ENCODE measurements at regions not wholly inside any gene's neighbourhood (a gene's known extent, or its start where the extent isn't known, plus 50 kb on each side); places are given as distances from the start of the nearest gene placed in this dataset.
"Not testable (repeated sequence)": the region's sequence is repeated elsewhere in the genome, so short reads cannot be mapped to it uniquely, and the experiment has no call there.

- Histone ChIP-seq H3K27ac (ENCODE audit: low read depth in 1 of 3, low read length in 2 of 3) (no peak overlapping the region), H3K4me1 (ENCODE audit: control insufficient read depth in 3 of 3, insufficient read depth in 2 of 3, low read depth in 1 of 3, low read length in 2 of 3) (no peaks in the 10 kb centered on the region), H3K9me3 (ENCODE audit: control insufficient read depth in 2 of 2, insufficient read depth in 1 of 2, low read depth in 1 of 2, low read length in 1 of 2) (no peaks in the 10 kb centered on the region), H3K27me3 (ENCODE audit: control insufficient read depth in 3 of 3, insufficient read depth in 3 of 3, low read length in 3 of 3) (peaks cover 0 to 2% (median 0%) of the 10 kb centered on the region in 3 donors), H3K36me3 (ENCODE audit: control insufficient read depth in 3 of 3, insufficient read depth in 2 of 3, low read depth in 1 of 3, low read length in 3 of 3) (no peaks in the 10 kb centered on the region), H3K4me3 (ENCODE audit: low read depth in 1 of 3, low read length in 3 of 3) (no peak overlapping the region)
- WGBS, 3 donors: 86 to 95% (median 93%) methylated on average over 10 of the region's 10 CpGs
- no peak for FAIRE-seq
- no peak for DNase-seq
Measured at GRCh38 chr5:179464631-179465030, 85.7 kb upstream of the RUFY1 start.

- H3K27me3 ChIP-seq (ENCODE audit: control insufficient read depth in 3 of 3, insufficient read depth in 3 of 3, low read length in 3 of 3): peaks cover 0 to 3% (median 0%) of the 10 kb centered on the region in 3 donors
- no peaks in the 10 kb centered on the region for H3K4me1 ChIP-seq (ENCODE audit: control insufficient read depth in 3 of 3, insufficient read depth in 2 of 3, low read depth in 1 of 3, low read length in 2 of 3)
- H3K9me3 ChIP-seq (ENCODE audit: control insufficient read depth in 2 of 2, insufficient read depth in 1 of 2, low read depth in 1 of 2, low read length in 1 of 2): no peaks in the 10 kb centered on the region
- FAIRE-seq: no peak
- 74 to 82% (median 81%) methylated on average over 12 of the region's 12 CpGs for WGBS, 3 donors
- H3K27ac ChIP-seq (ENCODE audit: low read depth in 1 of 3, low read length in 2 of 3): no peak overlapping the region
- no peaks in the 10 kb centered on the region for H3K36me3 ChIP-seq (ENCODE audit: control insufficient read depth in 3 of 3, insufficient read depth in 2 of 3, low read depth in 1 of 3, low read length in 3 of 3)
- no peak for DNase-seq
- no peak overlapping the region for H3K4me3 ChIP-seq (ENCODE audit: low read depth in 1 of 3, low read length in 3 of 3)
Measured at GRCh38 chr5:179462040-179462439, 88.3 kb upstream of the RUFY1 start.

DNA sequence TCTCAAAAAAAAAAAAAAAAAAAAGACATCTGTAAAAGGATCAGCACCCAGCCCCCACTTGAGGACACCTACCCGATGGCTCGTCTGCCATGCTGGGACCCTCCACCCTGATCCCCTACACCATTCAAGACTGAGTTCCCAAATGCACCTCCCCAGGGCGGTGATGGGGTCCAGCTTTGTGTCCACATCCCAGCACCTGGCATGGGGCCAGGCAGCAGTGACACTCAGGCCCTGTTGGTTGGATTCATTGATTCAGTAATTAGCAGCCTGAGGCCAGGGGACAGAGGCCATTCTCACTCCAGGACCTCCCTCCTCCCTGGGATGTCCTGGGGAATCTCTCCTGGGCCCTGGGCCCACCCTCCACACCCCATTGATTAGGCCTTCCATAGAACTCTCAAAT is 88.8 kb upstream of the RUFY1 start:
- no peak overlapping the region for H3K4me3 ChIP-seq (ENCODE audit: low read depth in 1 of 3, low read length in 3 of 3)
- no peaks in the 10 kb centered on the region for H3K36me3 ChIP-seq (ENCODE audit: control insufficient read depth in 3 of 3, insufficient read depth in 2 of 3, low read depth in 1 of 3, low read length in 3 of 3)
- no peaks in the 10 kb centered on the region for H3K9me3 ChIP-seq (ENCODE audit: control insufficient read depth in 2 of 2, insufficient read depth in 1 of 2, low read depth in 1 of 2, low read length in 1 of 2)
- no peak overlapping the region for H3K27ac ChIP-seq (ENCODE audit: low read depth in 1 of 3, low read length in 2 of 3)
- no peak for FAIRE-seq
- no peaks in the 10 kb centered on the region for H3K4me1 ChIP-seq (ENCODE audit: control insufficient read depth in 3 of 3, insufficient read depth in 2 of 3, low read depth in 1 of 3, low read length in 2 of 3)
- no peak for DNase-seq
- H3K27me3 ChIP-seq (ENCODE audit: control insufficient read depth in 3 of 3, insufficient read depth in 3 of 3, low read length in 3 of 3): peaks cover 0 to 3% (median 0%) of the 10 kb centered on the region in 3 donors
- WGBS, 3 donors: 87 to 91% (median 91%) methylated on average over 3 of the region's 3 CpGs

DNA sequence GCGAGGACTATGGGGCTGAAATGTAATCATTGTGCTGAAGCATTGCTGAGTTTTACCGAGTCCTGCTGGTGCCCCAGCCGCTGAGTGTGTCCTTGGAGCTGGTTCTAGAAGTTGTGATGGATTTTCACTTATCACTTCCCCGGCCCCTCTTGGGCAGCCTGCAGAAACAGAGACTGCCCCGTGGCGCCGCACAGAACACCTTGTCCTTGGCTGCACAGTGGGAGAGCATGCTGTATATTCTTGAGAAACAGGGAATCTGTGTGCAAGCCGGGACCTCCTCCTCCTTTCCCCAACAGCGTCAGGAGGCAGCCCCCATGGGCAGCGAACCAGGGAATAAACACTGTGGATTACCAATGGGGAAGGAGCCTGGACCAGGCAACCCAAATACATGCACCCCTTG is 90.6 kb upstream of the RUFY1 start:
- Histone ChIP-seq H3K9me3 (ENCODE audit: control insufficient read depth in 2 of 2, insufficient read depth in 1 of 2, low read depth in 1 of 2, low read length in 1 of 2) (peaks cover 0 to 10% of the 10 kb centered on the region in 2 donors), H3K36me3 (ENCODE audit: control insufficient read depth in 3 of 3, insufficient read depth in 2 of 3, low read depth in 1 of 3, low read length in 3 of 3) (no peaks in the 10 kb centered on the region), H3K4me3 (ENCODE audit: low read depth in 1 of 3, low read length in 3 of 3) (no peak overlapping the region), H3K4me1 (ENCODE audit: control insufficient read depth in 3 of 3, insufficient read depth in 2 of 3, low read depth in 1 of 3, low read length in 2 of 3) (no peaks in the 10 kb centered on the region), H3K27me3 (ENCODE audit: control insufficient read depth in 3 of 3, insufficient read depth in 3 of 3, low read length in 3 of 3) (peaks cover 0 to 3% (median 0%) of the 10 kb centered on the region in 3 donors), H3K27ac (ENCODE audit: low read depth in 1 of 3, low read length in 2 of 3) (no peak overlapping the region)
- FAIRE-seq: no peak
- WGBS, 3 donors: 61 to 82% (median 80%) methylated on average over 9 to 10 of the region's 10 CpGs
- DNase-seq: no peak

GRCh38 chr5:179457612-179458011 is 92.7 kb upstream of the RUFY1 start:
- no peak for DNase-seq
- Histone ChIP-seq H3K4me3 (ENCODE audit: low read depth in 1 of 3, low read length in 3 of 3) (no peak overlapping the region), H3K27me3 (ENCODE audit: control insufficient read depth in 3 of 3, insufficient read depth in 3 of 3, low read length in 3 of 3) (peaks cover 0 to 3% (median 0%) of the 10 kb centered on the region in 3 donors), H3K9me3 (ENCODE audit: control insufficient read depth in 2 of 2, insufficient read depth in 1 of 2, low read depth in 1 of 2, low read length in 1 of 2) (peaks cover 0 to 10% of the 10 kb centered on the region in 2 donors), H3K36me3 (ENCODE audit: control insufficient read depth in 3 of 3, insufficient read depth in 2 of 3, low read depth in 1 of 3, low read length in 3 of 3) (no peaks in the 10 kb centered on the region), H3K27ac (ENCODE audit: low read depth in 1 of 3, low read length in 2 of 3) (no peak overlapping the region), H3K4me1 (ENCODE audit: control insufficient read depth in 3 of 3, insufficient read depth in 2 of 3, low read depth in 1 of 3, low read length in 2 of 3) (no peaks in the 10 kb centered on the region)
- FAIRE-seq: no peak
- WGBS, 3 donors: 68 to 81% (median 71%) methylated on average over 7 to 8 of the region's 8 CpGs

GRCh38 chr5:179456075-179456474 is 94.3 kb upstream of the RUFY1 start:
- DNase-seq; H3K27me3 ChIP-seq (ENCODE audit: control insufficient read depth in 3 of 3, insufficient read depth in 3 of 3, low read length in 3 of 3); FAIRE-seq; H3K9me3 ChIP-seq (ENCODE audit: control insufficient read depth in 2 of 2, insufficient read depth in 1 of 2, low read depth in 1 of 2, low read length in 1 of 2); H3K27ac ChIP-seq (ENCODE audit: low read depth in 1 of 3, low read length in 2 of 3); H3K4me3 ChIP-seq (ENCODE audit: low read depth in 1 of 3, low read length in 3 of 3); H3K4me1 ChIP-seq (ENCODE audit: control insufficient read depth in 3 of 3, insufficient read depth in 2 of 3, low read depth in 1 of 3, low read length in 2 of 3); H3K36me3 ChIP-seq (ENCODE audit: control insufficient read depth in 3 of 3, insufficient read depth in 2 of 3, low read depth in 1 of 3, low read length in 3 of 3): not testable (repeated sequence)
- WGBS, 3 donors: 82 to 90% (median 85%) methylated on average over 10 to 14 of the region's 15 CpGs

- Histone ChIP-seq H3K4me1 (ENCODE audit: control insufficient read depth in 3 of 3, insufficient read depth in 2 of 3, low read depth in 1 of 3, low read length in 2 of 3) (no peaks in the 10 kb centered on the region), H3K36me3 (ENCODE audit: control insufficient read depth in 3 of 3, insufficient read depth in 2 of 3, low read depth in 1 of 3, low read length in 3 of 3) (no peaks in the 10 kb centered on the region), H3K9me3 (ENCODE audit: control insufficient read depth in 2 of 2, insufficient read depth in 1 of 2, low read depth in 1 of 2, low read length in 1 of 2) (peaks cover 0 to 14% of the 10 kb centered on the region in 2 donors), H3K4me3 (ENCODE audit: low read depth in 1 of 3, low read length in 3 of 3) (no peak overlapping the region), H3K27me3 (ENCODE audit: control insufficient read depth in 3 of 3, insufficient read depth in 3 of 3, low read length in 3 of 3) (peaks cover 0 to 3% (median 0%) of the 10 kb centered on the region in 3 donors), H3K27ac (ENCODE audit: low read depth in 1 of 3, low read length in 2 of 3) (no peak overlapping the region)
- DNase-seq (no peak), FAIRE-seq (no peak)
- 86 to 92% (median 90%) methylated on average over 15 of the region's 15 CpGs for WGBS, 3 donors
Measured at GRCh38 chr5:179455320-179455719, 95.0 kb upstream of the RUFY1 start.

DNA sequence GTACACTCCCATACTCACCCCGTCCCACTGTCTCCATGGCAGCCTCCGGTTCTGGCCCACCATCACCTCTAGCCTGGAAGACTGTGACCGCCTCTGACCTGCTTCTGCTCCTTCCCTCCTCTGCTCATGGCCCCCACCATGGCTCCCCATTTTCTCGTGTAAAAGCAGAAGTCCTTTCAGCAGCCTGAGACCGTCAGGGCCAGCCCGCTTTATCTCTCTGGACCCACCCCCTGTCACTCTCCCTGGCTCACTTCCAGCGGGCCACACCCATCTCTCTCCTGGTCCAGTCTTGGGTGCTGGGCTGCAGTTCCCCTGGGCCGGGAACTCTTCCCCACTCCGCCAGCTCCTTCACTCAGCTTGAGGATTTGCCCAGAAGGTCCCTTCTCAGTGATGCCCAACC is 96.0 kb upstream of the RUFY1 start:
- Histone ChIP-seq H3K9me3 (ENCODE audit: control insufficient read depth in 2 of 2, insufficient read depth in 1 of 2, low read depth in 1 of 2, low read length in 1 of 2) (peaks cover 0 to 14% of the 10 kb centered on the region in 2 donors), H3K36me3 (ENCODE audit: control insufficient read depth in 3 of 3, insufficient read depth in 2 of 3, low read depth in 1 of 3, low read length in 3 of 3) (no peaks in the 10 kb centered on the region), H3K4me1 (ENCODE audit: control insufficient read depth in 3 of 3, insufficient read depth in 2 of 3, low read depth in 1 of 3, low read length in 2 of 3) (no peaks in the 10 kb centered on the region), H3K27ac (ENCODE audit: low read depth in 1 of 3, low read length in 2 of 3) (no peak overlapping the region), H3K4me3 (ENCODE audit: low read depth in 1 of 3, low read length in 3 of 3) (no peak overlapping the region), H3K27me3 (ENCODE audit: control insufficient read depth in 3 of 3, insufficient read depth in 3 of 3, low read length in 3 of 3) (no peaks in the 10 kb centered on the region)
- FAIRE-seq (no peak), DNase-seq (no peak)
- WGBS, 3 donors: 58 to 74% (median 69%) methylated on average over 9 of the region's 9 CpGs

DNA sequence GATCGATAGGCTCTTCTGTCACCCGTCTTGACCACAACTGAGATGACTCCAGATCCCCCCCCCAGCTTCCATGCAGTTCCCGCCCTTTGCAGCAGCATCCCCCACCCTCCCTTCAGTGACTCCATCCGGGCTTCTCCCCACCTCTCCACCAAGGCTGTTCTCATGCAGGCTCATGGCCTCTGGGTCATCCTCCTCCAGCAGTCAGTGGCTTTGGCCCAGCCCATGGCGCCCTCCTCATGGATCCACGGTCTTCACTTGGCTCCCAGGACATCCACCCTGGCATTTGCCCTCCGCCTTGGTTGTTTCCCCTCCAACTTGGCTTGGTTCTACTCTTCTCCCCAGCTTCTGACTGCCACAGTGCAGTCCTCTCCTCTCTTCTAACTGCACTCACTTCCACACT is 96.7 kb upstream of the RUFY1 start:
- WGBS, 3 donors: 63 to 78% (median 70%) methylated on average over 7 of the region's 7 CpGs
- no peaks in the 10 kb centered on the region for H3K27me3 ChIP-seq (ENCODE audit: control insufficient read depth in 3 of 3, insufficient read depth in 3 of 3, low read length in 3 of 3)
- no peak overlapping the region for H3K4me3 ChIP-seq (ENCODE audit: low read depth in 1 of 3, low read length in 3 of 3)
- H3K27ac ChIP-seq (ENCODE audit: low read depth in 1 of 3, low read length in 2 of 3): no peak overlapping the region
- no peaks in the 10 kb centered on the region for H3K4me1 ChIP-seq (ENCODE audit: control insufficient read depth in 3 of 3, insufficient read depth in 2 of 3, low read depth in 1 of 3, low read length in 2 of 3)
- no peak for FAIRE-seq
- H3K9me3 ChIP-seq (ENCODE audit: control insufficient read depth in 2 of 2, insufficient read depth in 1 of 2, low read depth in 1 of 2, low read length in 1 of 2): peaks cover 0 to 14% of the 10 kb centered on the region in 2 donors
- no peaks in the 10 kb centered on the region for H3K36me3 ChIP-seq (ENCODE audit: control insufficient read depth in 3 of 3, insufficient read depth in 2 of 3, low read depth in 1 of 3, low read length in 3 of 3)
- no peak for DNase-seq

Data from small intestine (tissue), 7 donors.